GM21529 (cell line): ENCODE measurements at regions not wholly inside any gene's neighbourhood (a gene's known extent, or its start where the extent isn't known, plus 50 kb on each side); places are given as distances from the start of the nearest gene placed in this dataset.
"Not testable (repeated sequence)": the region's sequence is repeated elsewhere in the genome, so short reads cannot be mapped to it uniquely, and the experiment has no call there.

Experiments used
- ATAC-seq: cut with Tn5 transposase; IDR thresholded peaks from one replicate; pipeline ENCODE4 v1.9.1; 2021; ENCODE audit not compliant: unreplicated experiment

GRCh38 chr2:124967325-124967724 is 942.2 kb downstream of the CNTNAP5 start:
- no peak for ATAC-seq

- no peak for ATAC-seq
Observed at GRCh38 chr2:124970030-124970429, 944.9 kb downstream of the CNTNAP5 start.

GRCh38 chr2:124973396-124973795 is 948.3 kb downstream of the CNTNAP5 start:
- ATAC-seq = no peak

- no peak for ATAC-seq
Observed at GRCh38 chr2:124975224-124975623, 950.1 kb downstream of the CNTNAP5 start.

- ATAC-seq = no peak
Observed at GRCh38 chr2:124975648-124976047, 950.6 kb downstream of the CNTNAP5 start.

GRCh38 chr2:124978597-124978996 is 953.5 kb downstream of the CNTNAP5 start:
- ATAC-seq = no peak

GRCh38 chr2:124983595-124983994 is 958.5 kb downstream of the CNTNAP5 start:
- no peak for ATAC-seq

- ATAC-seq = no peak
Observed at GRCh38 chr2:124985270-124985669, 960.2 kb downstream of the CNTNAP5 start.

GRCh38 chr2:124986136-124986535 is 961.0 kb downstream of the CNTNAP5 start:
- ATAC-seq = no peak

GRCh38 chr2:124986870-124987269 is 961.8 kb downstream of the CNTNAP5 start:
- ATAC-seq = not testable (repeated sequence)

- ATAC-seq = not testable (repeated sequence)
Observed at GRCh38 chr2:124987436-124987835, 962.3 kb downstream of the CNTNAP5 start.

- no peak for ATAC-seq
Observed at GRCh38 chr2:124988111-124988510, 963.0 kb downstream of the CNTNAP5 start.

GRCh38 chr2:124988794-124989193 is 963.7 kb downstream of the CNTNAP5 start:
- ATAC-seq = no peak

- no peak for ATAC-seq
Observed at GRCh38 chr2:124993809-124994208, 968.7 kb downstream of the CNTNAP5 start.

GRCh38 chr2:124995185-124995912 is 970.3 kb downstream of the CNTNAP5 start:
- ATAC-seq = no peak

- ATAC-seq = no peak
Observed at GRCh38 chr2:124996406-124996805, 971.3 kb downstream of the CNTNAP5 start.

- ATAC-seq = no peak
Observed at GRCh38 chr2:124999906-125000305, 974.8 kb downstream of the CNTNAP5 start.

GRCh38 chr2:125004106-125004800 is 979.2 kb downstream of the CNTNAP5 start:
- ATAC-seq = no peak

- no peak for ATAC-seq
Observed at GRCh38 chr2:125006676-125007075, 981.6 kb downstream of the CNTNAP5 start.

- not testable (repeated sequence) for ATAC-seq
Observed at GRCh38 chr2:125028721-125029120, 1003.6 kb downstream of the CNTNAP5 start.

GRCh38 chr2:125033871-125034270 is 1008.8 kb downstream of the CNTNAP5 start:
- ATAC-seq = no peak

GRCh38 chr2:125037135-125037653 is 1012.1 kb downstream of the CNTNAP5 start:
- ATAC-seq = no peak
